ENCODE measurements at regions not wholly inside any gene's neighbourhood (a gene's known extent, or its start where the extent isn't known, plus 50 kb on each side); places are given as distances from the start of the nearest gene placed in this dataset.

GRCh38 chr13:79866436-79866835 lies 385.5 kb downstream of the NDFIP2 start:
- TF ChIP-seq CTCF (IDR thresholded peaks at IDR 0.05), result no peak
- no peak for TF ChIP-seq POLR2A (IDR thresholded peaks at IDR 0.05)
- no peak for TF ChIP-seq EP300 (IDR thresholded peaks at IDR 0.05)

Data from ovary (tissue), 3 donors.